ENCODE measurements at regions not wholly inside any gene's neighbourhood (a gene's known extent, or its start where the extent isn't known, plus 50 kb on each side); places are given as distances from the start of the nearest gene placed in this dataset.

DNA sequence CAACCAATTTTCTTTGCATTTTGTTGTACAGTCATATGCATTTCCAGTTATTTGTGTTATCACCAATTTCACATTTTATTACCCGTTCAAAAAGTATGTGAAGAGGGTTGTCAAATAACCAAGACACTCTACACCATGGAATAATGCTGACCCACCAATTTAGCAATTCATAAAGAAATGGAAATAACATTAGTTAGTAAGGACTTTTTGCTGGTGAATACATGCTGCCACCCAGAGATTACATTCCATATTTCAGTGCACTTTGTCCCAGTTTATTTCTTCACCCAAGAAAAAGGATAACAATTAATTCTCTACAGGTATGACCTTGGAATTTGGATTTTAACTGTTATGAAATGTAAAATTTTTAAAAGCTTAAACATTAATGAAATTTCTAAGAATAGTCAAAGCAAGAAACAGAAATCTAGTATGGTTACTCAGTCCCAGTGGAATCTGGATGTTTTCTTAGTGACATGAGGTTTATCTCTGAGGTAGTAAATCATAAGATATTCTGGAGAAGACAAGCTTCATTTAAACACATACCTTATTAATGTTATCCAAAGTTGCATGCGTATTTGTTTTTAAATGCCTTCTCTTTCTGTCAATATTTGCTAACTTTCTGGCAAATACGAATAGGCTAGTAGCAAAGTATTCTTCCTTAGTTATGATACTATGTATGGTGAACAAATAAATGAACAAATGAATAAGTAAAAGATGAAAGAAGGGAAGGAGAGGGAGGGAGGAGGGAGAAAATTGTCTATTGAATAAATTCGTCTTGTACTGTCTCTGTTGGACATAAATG, 100.6 kb downstream of the CETN3 start:
- Histone ChIP-seq H3K9me3 (no peaks in the 10 kb centered on the region), H3K4me3 (no peak overlapping the region), H3K4me1 (peaks cover 0 to 16% (median 8%) of the 10 kb centered on the region in 4 donors), H3K36me3 (no peaks in the 10 kb centered on the region), H3K27me3 (no peaks in the 10 kb centered on the region), H3K27ac (no peak overlapping the region)
- no peak for TF ChIP-seq EP300 (IDR thresholded peaks at IDR 0.05)
- TF ChIP-seq, protein P1, sequence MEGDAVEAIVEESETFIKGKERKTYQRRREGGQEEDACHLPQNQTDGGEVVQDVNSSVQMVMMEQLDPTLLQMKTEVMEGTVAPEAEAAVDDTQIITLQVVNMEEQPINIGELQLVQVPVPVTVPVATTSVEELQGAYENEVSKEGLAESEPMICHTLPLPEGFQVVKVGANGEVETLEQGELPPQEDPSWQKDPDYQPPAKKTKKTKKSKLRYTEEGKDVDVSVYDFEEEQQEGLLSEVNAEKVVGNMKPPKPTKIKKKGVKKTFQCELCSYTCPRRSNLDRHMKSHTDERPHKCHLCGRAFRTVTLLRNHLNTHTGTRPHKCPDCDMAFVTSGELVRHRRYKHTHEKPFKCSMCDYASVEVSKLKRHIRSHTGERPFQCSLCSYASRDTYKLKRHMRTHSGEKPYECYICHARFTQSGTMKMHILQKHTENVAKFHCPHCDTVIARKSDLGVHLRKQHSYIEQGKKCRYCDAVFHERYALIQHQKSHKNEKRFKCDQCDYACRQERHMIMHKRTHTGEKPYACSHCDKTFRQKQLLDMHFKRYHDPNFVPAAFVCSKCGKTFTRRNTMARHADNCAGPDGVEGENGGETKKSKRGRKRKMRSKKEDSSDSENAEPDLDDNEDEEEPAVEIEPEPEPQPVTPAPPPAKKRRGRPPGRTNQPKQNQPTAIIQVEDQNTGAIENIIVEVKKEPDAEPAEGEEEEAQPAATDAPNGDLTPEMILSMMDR (IDR thresholded peaks at IDR 0.05), result no peak
- no peak for TF ChIP-seq POLR2A (IDR thresholded peaks at IDR 0.05)
- no peak for TF ChIP-seq POLR2AphosphoS5 (IDR thresholded peaks at IDR 0.05)
- intact Hi-C loops (cut with DNase I), result no loop called here
- no peak for DNase-seq
- 47 to 67% methylated on average over 4 of the region's 4 CpGs for WGBS, 2 donors

DNA sequence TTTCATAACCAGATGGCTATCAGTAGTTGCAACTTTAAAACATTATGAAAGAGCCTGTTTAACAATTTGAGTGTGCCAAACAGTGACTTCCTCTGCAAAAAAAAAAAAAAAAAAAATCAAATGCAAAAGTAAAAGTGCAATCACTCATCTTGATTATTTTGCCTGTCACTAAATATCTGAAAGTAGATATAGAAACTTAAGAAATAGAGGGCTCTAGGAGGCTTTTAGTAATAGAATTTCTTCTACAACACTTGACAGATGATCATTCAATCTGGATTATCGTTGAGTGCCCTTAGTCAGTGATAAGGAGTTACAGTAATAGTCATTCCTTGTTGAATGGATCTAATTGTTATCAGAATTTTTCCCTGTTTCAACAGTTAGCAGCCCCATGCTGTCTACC, 101.8 kb downstream of the CETN3 start:
- DNase-seq, result no peak
- intact Hi-C loops (cut with DNase I), result no loop called here
- Histone ChIP-seq H3K4me3 (no peak overlapping the region), H3K27ac (no peak overlapping the region), H3K9me3 (no peaks in the 10 kb centered on the region), H3K36me3 (no peaks in the 10 kb centered on the region), H3K27me3 (no peaks in the 10 kb centered on the region), H3K4me1 (peaks cover 0 to 16% (median 8%) of the 10 kb centered on the region in 4 donors)
- TF ChIP-seq POLR2AphosphoS5 (IDR thresholded peaks at IDR 0.05), result no peak
- TF ChIP-seq, protein P1 (IDR thresholded peaks at IDR 0.05), result no peak
- TF ChIP-seq POLR2A (IDR thresholded peaks at IDR 0.05), result no peak
- no peak for TF ChIP-seq EP300 (IDR thresholded peaks at IDR 0.05)
- 71 to 81% methylated on average over 1 of the region's 1 CpG for WGBS, 2 donors

DNA sequence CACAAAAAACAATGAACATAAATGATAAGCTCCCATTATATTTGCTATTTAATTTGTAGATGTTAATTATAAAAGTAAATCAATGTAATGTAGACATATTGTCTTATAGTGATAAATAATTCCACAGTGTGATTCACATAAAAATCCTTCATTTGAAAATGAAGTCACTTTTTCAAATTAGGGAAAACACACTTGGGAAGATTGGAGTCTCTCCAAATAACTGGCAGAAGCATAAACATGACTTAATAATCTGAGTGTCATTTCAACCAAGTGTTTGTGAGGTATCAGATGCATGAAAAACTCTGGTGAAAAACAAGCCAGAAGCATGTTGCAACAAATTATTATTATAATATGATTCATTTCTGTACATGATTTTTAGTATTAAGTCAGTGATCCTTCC, 102.2 kb downstream of the CETN3 start:
- Histone ChIP-seq H3K9me3 (no peaks in the 10 kb centered on the region), H3K27ac (no peak overlapping the region), H3K27me3 (no peaks in the 10 kb centered on the region), H3K36me3 (no peaks in the 10 kb centered on the region), H3K4me3 (no peak overlapping the region), H3K4me1 (peaks cover 0 to 16% (median 8%) of the 10 kb centered on the region in 4 donors)
- intact Hi-C loops (cut with DNase I), result no loop called here
- DNase-seq, result no peak
- TF ChIP-seq POLR2AphosphoS5 (IDR thresholded peaks at IDR 0.05) (no peak), POLR2A (IDR thresholded peaks at IDR 0.05) (no peak), EP300 (IDR thresholded peaks at IDR 0.05) (no peak)
- TF ChIP-seq, protein P1 (IDR thresholded peaks at IDR 0.05), result no peak

DNA sequence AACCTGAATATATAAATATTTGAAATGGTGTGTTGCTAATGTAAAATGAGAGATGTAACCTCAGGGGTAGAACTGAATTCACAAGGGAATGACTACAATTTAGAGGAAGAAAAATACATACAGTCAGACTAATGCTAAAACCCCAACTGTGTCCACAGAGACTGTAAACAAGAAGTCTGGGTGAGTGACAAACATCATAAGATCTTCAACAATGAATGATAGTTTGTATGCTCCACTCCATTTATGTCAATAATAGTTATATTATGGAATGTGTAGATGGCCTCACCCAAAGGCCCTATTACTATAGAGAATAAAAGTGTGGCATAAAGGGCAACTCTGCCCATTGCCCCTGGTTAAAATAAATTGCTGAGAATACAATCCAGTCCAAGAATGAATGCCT, 102.9 kb downstream of the CETN3 start:
- H3K9me3 ChIP-seq, result no peaks in the 10 kb centered on the region
- peaks cover 0 to 16% (median 8%) of the 10 kb centered on the region in 4 donors for H3K4me1 ChIP-seq
- H3K27me3 ChIP-seq, result no peaks in the 10 kb centered on the region
- DNase-seq, result no peak
- intact Hi-C loops (cut with DNase I), result no loop called here
- TF ChIP-seq, protein P1 (IDR thresholded peaks at IDR 0.05), result no peak
- no peak for TF ChIP-seq POLR2A (IDR thresholded peaks at IDR 0.05)
- no peak for TF ChIP-seq EP300 (IDR thresholded peaks at IDR 0.05)
- TF ChIP-seq POLR2AphosphoS5 (IDR thresholded peaks at IDR 0.05), result no peak
- H3K4me3 ChIP-seq, result no peak overlapping the region
- H3K36me3 ChIP-seq, result no peaks in the 10 kb centered on the region
- no peak overlapping the region for H3K27ac ChIP-seq
